Neural progenitor cell (in vitro differentiated cells): ENCODE measurements at regions not wholly inside any gene's neighbourhood (a gene's known extent, or its start where the extent isn't known, plus 50 kb on each side); places are given as distances from the start of the nearest gene placed in this dataset.

Experiments used
- DNase-seq: peaks from one replicate; pipeline ENCODE4 v3.0.0-alpha.2; 2016; ENCODE audit warnings: low spot score
- H2AFZ ChIP-seq: fragments of 200-600 bp; sonication (generic); replicated peaks from 2 replicates; pipeline ENCODE4 v1.6.1; 2016; ENCODE audit warnings: antibody characterized with exemption
- H3F3A ChIP-seq: fragments of 200-600 bp; sonication (generic); 2 replicates; pipeline ENCODE4 v1.6.1; 2016; ENCODE audit warnings: antibody characterized with exemption, low read depth
- H3K27ac ChIP-seq: fragments of 200-600 bp; sonication (generic); 2 replicates; pipeline ENCODE4 v1.5.1; 2016; ENCODE audit warnings: mild to moderate bottlenecking
- H3K27me3 ChIP-seq: fragments of 200-600 bp; sonication (generic); 2 replicates; pipeline ENCODE4 v1.6.1; 2016; ENCODE audit warnings: mild to moderate bottlenecking, moderate library complexity
- H3K36me3 ChIP-seq: fragments of 200-600 bp; sonication (generic); 2 replicates; pipeline ENCODE4 v1.5.1; 2016
- H3K4me1 ChIP-seq: fragments of 200-600 bp; sonication (generic); 2 replicates; pipeline ENCODE4 v1.6.1; 2016; ENCODE audit warnings: mixed run types
- H3K4me2 ChIP-seq: fragments of 200-600 bp; sonication (generic); 2 replicates; pipeline ENCODE4 v1.6.1; 2016
- H3K4me3 ChIP-seq: fragments of 200-600 bp; sonication (generic); 2 replicates; pipeline ENCODE4 v1.5.1; 2016
- H3K79me2 ChIP-seq: fragments of 200-600 bp; sonication (generic); 2 replicates; pipeline ENCODE4 v1.6.1; 2016; ENCODE audit warnings: low read depth
- H3K9ac ChIP-seq: fragments of 200-600 bp; sonication (generic); 2 replicates; pipeline ENCODE4 v1.6.1; 2016
- H3K9me3 ChIP-seq: fragments of 200-600 bp; sonication (generic); 2 replicates; pipeline ENCODE4 v1.5.1; 2016; ENCODE audit warnings: low read depth
- H4K20me1 ChIP-seq: fragments of 200-600 bp; sonication (generic); 2 replicates; pipeline ENCODE4 v1.6.1; 2016; ENCODE audit warnings: low read depth
- H3K27ac Mint-ChIP-seq: 3 replicates; pipeline ENCODE4 v1.8.0; 2021; ENCODE audit warnings: mixed read lengths
- H3K27me3 Mint-ChIP-seq: 2 replicates; pipeline ENCODE4 v1.8.0; 2022; ENCODE audit warnings: low read depth, mild to moderate bottlenecking, inconsistent platforms, moderate library complexity, mixed read lengths; ENCODE audit not compliant: insufficient read depth
- H3K36me3 Mint-ChIP-seq: 3 replicates; pipeline ENCODE4 v1.8.0; 2021; ENCODE audit warnings: mixed read lengths
- H3K4me1 Mint-ChIP-seq: 3 replicates; pipeline ENCODE4 v1.8.0; 2021; ENCODE audit warnings: mixed read lengths
- H3K4me3 Mint-ChIP-seq: 3 replicates; pipeline ENCODE4 v1.8.0; 2021; ENCODE audit warnings: mild to moderate bottlenecking, moderate library complexity, mixed read lengths
- H3K9me3 Mint-ChIP-seq: 3 replicates; pipeline ENCODE4 v1.8.0; 2020; ENCODE audit warnings: mixed read lengths
- CTCF ChIP-seq: fragments of 200-600 bp; sonication (generic); IDR thresholded peaks from 2 replicates; pipeline ENCODE4 v1.5.1; 2017; ENCODE audit warnings: antibody characterized with exemption, mild to moderate bottlenecking
- EZH2 ChIP-seq: fragments of 200-600 bp; sonication (generic); IDR thresholded peaks from 2 replicates; pipeline ENCODE4 v1.6.1; 2017; ENCODE audit warnings: antibody characterized with exemption, mild to moderate bottlenecking, moderate library complexity
- EZH2phosphoT487 ChIP-seq: fragments of 200-600 bp; sonication (generic); IDR thresholded peaks from 2 replicates; pipeline ENCODE4 v1.6.1; 2017; ENCODE audit warnings: antibody characterized with exemption

- no peaks in the 10 kb centered on the region for H3F3A ChIP-seq
- H3K36me3 Mint-ChIP-seq: no peaks in the 10 kb centered on the region
- H3K4me2 ChIP-seq: peak overlapping the region; percentile 68
- H3K79me2 ChIP-seq: no peaks in the 10 kb centered on the region
- H3K9ac ChIP-seq: no peak overlapping the region
- peaks cover 6% of the 10 kb centered on the region for H3K27me3 Mint-ChIP-seq
- no peak overlapping the region for H3K4me3 Mint-ChIP-seq
- H3K27ac Mint-ChIP-seq: no peak overlapping the region
- TF ChIP-seq EZH2 (no peak), EZH2phosphoT487 (no peak), CTCF (peak; percentile 93)
- peak overlapping the region; percentile 30 for H3K4me3 ChIP-seq
- peaks cover 24% of the 10 kb centered on the region for H3K4me1 Mint-ChIP-seq
- no peaks in the 10 kb centered on the region for H3K9me3 ChIP-seq
- H4K20me1 ChIP-seq: no peaks in the 10 kb centered on the region
- H3K27ac ChIP-seq: no peak overlapping the region
- peaks cover 20% of the 10 kb centered on the region for H3K27me3 ChIP-seq
- H2AFZ ChIP-seq: peak overlapping the region; percentile 80
- H3K4me1 ChIP-seq: no peaks in the 10 kb centered on the region
- DNase-seq: peak; percentile 71
- H3K36me3 ChIP-seq: no peaks in the 10 kb centered on the region
- no peaks in the 10 kb centered on the region for H3K9me3 Mint-ChIP-seq
These were observed 95.9 kb upstream of the CALM2 start for GRCh38 chr2:47272031-47272864.

- no peaks in the 10 kb centered on the region for H3K36me3 ChIP-seq
- H3K27me3 ChIP-seq: peaks cover 28% of the 10 kb centered on the region
- Mint-ChIP-seq H3K27ac (no peak overlapping the region), H3K9me3 (no peaks in the 10 kb centered on the region), H3K4me1 (peaks cover 28% of the 10 kb centered on the region), H3K36me3 (no peaks in the 10 kb centered on the region), H3K4me3 (no peak overlapping the region), H3K27me3 (peaks cover 4% of the 10 kb centered on the region)
- no peak overlapping the region for H3K4me2 ChIP-seq
- H4K20me1 ChIP-seq: no peaks in the 10 kb centered on the region
- no peaks in the 10 kb centered on the region for H3K4me1 ChIP-seq
- TF ChIP-seq CTCF: no peak
- TF ChIP-seq EZH2phosphoT487: no peak
- no peak for TF ChIP-seq EZH2
- H3K9ac ChIP-seq: no peak overlapping the region
- DNase-seq: no peak
- H3K79me2 ChIP-seq: no peaks in the 10 kb centered on the region
- peak overlapping the region; percentile 80 for H2AFZ ChIP-seq
- H3K27ac ChIP-seq: no peak overlapping the region
- no peak overlapping the region for H3K4me3 ChIP-seq
- no peaks in the 10 kb centered on the region for H3F3A ChIP-seq
- H3K9me3 ChIP-seq: no peaks in the 10 kb centered on the region
These were observed 95.0 kb upstream of the CALM2 start for GRCh38 chr2:47271054-47272000.

- Histone ChIP-seq H3K4me2 (no peak overlapping the region), H3K36me3 (no peaks in the 10 kb centered on the region), H3K9ac (no peak overlapping the region), H2AFZ (no peak overlapping the region), H3K4me3 (no peak overlapping the region), H3K4me1 (peaks cover 3% of the 10 kb centered on the region), H3K9me3 (no peaks in the 10 kb centered on the region), H3K79me2 (no peaks in the 10 kb centered on the region), H4K20me1 (no peaks in the 10 kb centered on the region), H3K27me3 (peaks cover 38% of the 10 kb centered on the region), H3F3A (no peaks in the 10 kb centered on the region), H3K27ac (no peak overlapping the region)
- no peaks in the 10 kb centered on the region for H3K9me3 Mint-ChIP-seq
- H3K4me3 Mint-ChIP-seq: no peak overlapping the region
- H3K4me1 Mint-ChIP-seq: peaks cover 35% of the 10 kb centered on the region
- TF ChIP-seq EZH2phosphoT487: no peak
- no peak for TF ChIP-seq EZH2
- TF ChIP-seq CTCF: no peak
- no peak overlapping the region for H3K27ac Mint-ChIP-seq
- no peak for DNase-seq
- peaks cover 4% of the 10 kb centered on the region for H3K27me3 Mint-ChIP-seq
- H3K36me3 Mint-ChIP-seq: no peaks in the 10 kb centered on the region
These were observed 94.1 kb upstream of the CALM2 start for GRCh38 chr2:47270421-47270820.
